ENCODE measurements at regions not wholly inside any gene's neighbourhood (a gene's known extent, or its start where the extent isn't known, plus 50 kb on each side); places are given as distances from the start of the nearest gene placed in this dataset.

GRCh38 chr4:3705236-3705987 lies 60.8 kb upstream of the ADRA2C start:
- no peak for FAIRE-seq

GRCh38 chr4:3704669-3705068 lies 61.5 kb upstream of the ADRA2C start:
- FAIRE-seq (no peak), DNase-seq (ENCODE audit: low spot score in 2 of 2) (no peak)

More at GRCh38 chr4:3705236-3705987, 60.8 kb upstream of the ADRA2C start:
- no peak for DNase-seq (ENCODE audit: low spot score in 2 of 2)

GRCh38 chr4:3703677-3704521 lies 62.3 kb upstream of the ADRA2C start:
- DNase-seq (ENCODE audit: low spot score in 2 of 2): no peak
- no peak for FAIRE-seq

GRCh38 chr4:3703343-3703676 lies 62.9 kb upstream of the ADRA2C start:
- DNase-seq (ENCODE audit: low spot score in 2 of 2) (no peak), FAIRE-seq (no peak)

GRCh38 chr4:3702561-3703221 lies 63.5 kb upstream of the ADRA2C start:
- DNase-seq (ENCODE audit: low spot score in 2 of 2) (no peak), FAIRE-seq (no peak)

- DNase-seq (ENCODE audit: low spot score in 2 of 2) (no peak), FAIRE-seq (no peak)
Observed at GRCh38 chr4:3701736-3702560, 64.2 kb upstream of the ADRA2C start.

GRCh38 chr4:3701271-3701734 lies 64.9 kb upstream of the ADRA2C start:
- DNase-seq (ENCODE audit: low spot score in 2 of 2) (no peak), FAIRE-seq (no peak)

- FAIRE-seq: no peak
- DNase-seq (ENCODE audit: low spot score in 2 of 2): no peak
Observed at GRCh38 chr4:3700736-3701135, 65.4 kb upstream of the ADRA2C start.

- DNase-seq (ENCODE audit: low spot score in 2 of 2) (no peak), FAIRE-seq (no peak)
Observed at GRCh38 chr4:3700223-3700622, 66.0 kb upstream of the ADRA2C start.

- no peak for FAIRE-seq
- no peak for DNase-seq (ENCODE audit: low spot score in 2 of 2)
Observed at GRCh38 chr4:3699678-3700077, 66.5 kb upstream of the ADRA2C start.

GRCh38 chr4:3699261-3699660 lies 66.9 kb upstream of the ADRA2C start:
- no peak for DNase-seq (ENCODE audit: low spot score in 2 of 2)
- no peak for FAIRE-seq

GRCh38 chr4:3697033-3697432 lies 69.2 kb upstream of the ADRA2C start:
- no peak for DNase-seq (ENCODE audit: low spot score in 2 of 2)
- no peak for FAIRE-seq

- DNase-seq (ENCODE audit: low spot score in 2 of 2) (no peak), FAIRE-seq (no peak)
Observed at GRCh38 chr4:3690551-3691152, 75.5 kb upstream of the ADRA2C start.

- no peak for DNase-seq (ENCODE audit: low spot score in 2 of 2)
- no peak for FAIRE-seq
Observed at GRCh38 chr4:3689576-3690550, 76.3 kb upstream of the ADRA2C start.

GRCh38 chr4:3689006-3689405 lies 77.2 kb upstream of the ADRA2C start:
- no peak for FAIRE-seq
- DNase-seq (ENCODE audit: low spot score in 2 of 2): no peak

GRCh38 chr4:3688018-3688998 lies 77.9 kb upstream of the ADRA2C start:
- no peak for FAIRE-seq
- no peak for DNase-seq (ENCODE audit: low spot score in 2 of 2)

GRCh38 chr4:3687538-3687937 lies 78.6 kb upstream of the ADRA2C start:
- no peak for DNase-seq (ENCODE audit: low spot score in 2 of 2)
- no peak for FAIRE-seq

GRCh38 chr4:3686753-3687152 lies 79.4 kb upstream of the ADRA2C start:
- DNase-seq (ENCODE audit: low spot score in 2 of 2): no peak
- no peak for FAIRE-seq

All from frontal cortex (tissue), 3 donors.